H9 (cell line): ENCODE measurements at regions not wholly inside any gene's neighbourhood (a gene's known extent, or its start where the extent isn't known, plus 50 kb on each side); places are given as distances from the start of the nearest gene placed in this dataset.

Experiments
- DNase-seq: peaks from one replicate; pipeline ENCODE4 v3.0.0-alpha.2; 2017
- H2AFZ ChIP-seq: one replicate; pipeline ENCODE4 v1.6.1; 2013; ENCODE audit warnings: mild to moderate bottlenecking, low read length, control low read depth, moderate library complexity
- H2AK5ac ChIP-seq: 2 replicates; pipeline ENCODE4 v1.6.1; 2013; ENCODE audit warnings: low read length, control low read depth, mixed read lengths; ENCODE audit not compliant: insufficient read length
- H2BK120ac ChIP-seq: one replicate; pipeline ENCODE4 v1.6.1; 2013; ENCODE audit warnings: low read depth, mild to moderate bottlenecking, low read length, control low read depth, inconsistent platforms; ENCODE audit not compliant: poor library complexity, severe bottlenecking
- H2BK12ac ChIP-seq: 2 replicates; pipeline ENCODE4 v1.6.1; 2013; ENCODE audit warnings: low read length, control low read depth, mixed read lengths, low read depth; ENCODE audit not compliant: insufficient read length
- H2BK15ac ChIP-seq: 2 replicates; pipeline ENCODE4 v1.6.1; 2013; ENCODE audit warnings: low read depth, low read length, control low read depth
- H2BK20ac ChIP-seq: one replicate; pipeline ENCODE4 v1.6.1; 2013; ENCODE audit warnings: low read depth, mild to moderate bottlenecking, low read length, control low read depth, inconsistent platforms; ENCODE audit not compliant: poor library complexity, severe bottlenecking
- H2BK5ac ChIP-seq: 2 replicates; pipeline ENCODE4 v1.6.1; 2013; ENCODE audit warnings: low read length, control low read depth, mixed read lengths; ENCODE audit not compliant: insufficient read length
- H3K14ac ChIP-seq: 2 replicates; pipeline ENCODE4 v1.6.1; 2013; ENCODE audit warnings: low read length, control low read depth; ENCODE audit not compliant: insufficient read depth
- H3K18ac ChIP-seq: 2 replicates; pipeline ENCODE4 v1.6.1; 2013; ENCODE audit warnings: low read depth, mild to moderate bottlenecking, mixed read lengths, low read length, control low read depth; ENCODE audit not compliant: insufficient read length
- H3K23ac ChIP-seq: 2 replicates; pipeline ENCODE4 v1.6.1; 2013; ENCODE audit warnings: low read length, control low read depth, mixed read lengths, low read depth; ENCODE audit not compliant: insufficient read length
- H3K23me2 ChIP-seq: 2 replicates; pipeline ENCODE4 v1.6.1; 2013; ENCODE audit warnings: low read depth, mild to moderate bottlenecking, mixed read lengths, low read length, control low read depth; ENCODE audit not compliant: insufficient read length, poor library complexity, severe bottlenecking
- H3K27ac ChIP-seq: 2 replicates; pipeline ENCODE4 v1.5.1; 2013; ENCODE audit warnings: low read length, control low read depth, mixed read lengths, low read depth; ENCODE audit not compliant: insufficient read length
- H3K27me3 ChIP-seq: 2 replicates; pipeline ENCODE4 v1.6.1; 2013; ENCODE audit warnings: low read length, control low read depth, inconsistent platforms; ENCODE audit not compliant: insufficient read depth
- H3K4ac ChIP-seq: 2 replicates; pipeline ENCODE4 v1.6.1; 2013; ENCODE audit warnings: low read depth, mild to moderate bottlenecking, control low read depth, inconsistent platforms, low read length, moderate library complexity
- H3K4me1 ChIP-seq: 2 replicates; pipeline ENCODE4 v1.6.1; 2013; ENCODE audit warnings: low read length, control low read depth, inconsistent platforms; ENCODE audit not compliant: insufficient read depth
- H3K4me2 ChIP-seq: 2 replicates; pipeline ENCODE4 v1.6.1; 2013; ENCODE audit warnings: low read length, control low read depth, mixed read lengths; ENCODE audit not compliant: insufficient read length, insufficient read depth
- H3K56ac ChIP-seq: 2 replicates; pipeline ENCODE4 v1.6.1; 2013; ENCODE audit warnings: low read depth, mild to moderate bottlenecking, mixed read lengths, low read length, control low read depth; ENCODE audit not compliant: insufficient read length
- H3K79me1 ChIP-seq: 2 replicates; pipeline ENCODE4 v1.6.1; 2013; ENCODE audit warnings: low read depth, mild to moderate bottlenecking, moderate library complexity, low read length, control low read depth, inconsistent platforms; ENCODE audit not compliant: insufficient read depth, poor library complexity, severe bottlenecking
- H3K79me2 ChIP-seq: 2 replicates; pipeline ENCODE4 v1.6.1; 2013; ENCODE audit warnings: low read length, control low read depth, inconsistent platforms; ENCODE audit not compliant: insufficient read depth
- H3K9ac ChIP-seq: 2 replicates; pipeline ENCODE4 v1.6.1; 2013; ENCODE audit warnings: low read length, control low read depth, mixed read lengths; ENCODE audit not compliant: insufficient read length; ENCODE audit errors: extremely low read depth
- H3K9me3 ChIP-seq: one replicate; pipeline ENCODE4 v1.6.1; 2013; ENCODE audit warnings: low read depth, low read length, inconsistent platforms; ENCODE audit not compliant: control insufficient read depth
- H3T11ph ChIP-seq: one replicate; pipeline ENCODE4 v1.6.1; 2013; ENCODE audit warnings: mild to moderate bottlenecking, low read length, control low read depth, inconsistent platforms
- H4K20me1 ChIP-seq: one replicate; pipeline ENCODE4 v1.6.1; 2013; ENCODE audit not compliant: control insufficient read depth, insufficient read length, insufficient read depth
- H4K5ac ChIP-seq: 2 replicates; pipeline ENCODE4 v1.6.1; 2013; ENCODE audit warnings: low read depth, mild to moderate bottlenecking, mixed read lengths, low read length, control low read depth; ENCODE audit not compliant: insufficient read length
- H4K8ac ChIP-seq: replicated peaks from 2 replicates; pipeline ENCODE4 v1.6.1; 2013; ENCODE audit warnings: low read length, control low read depth, mixed read lengths, low read depth; ENCODE audit not compliant: insufficient read length
- H4K91ac ChIP-seq: 2 replicates; pipeline ENCODE4 v1.6.1; 2013; ENCODE audit warnings: low read depth, mild to moderate bottlenecking, moderate library complexity, mixed read lengths, low read length, control low read depth; ENCODE audit not compliant: insufficient read length
- H3K27ac Mint-ChIP-seq, 3 experiments: 2 replicates in 2 of 3; 3 replicates in 1 of 3; pipeline ENCODE4 v1.8.0; 2020 to 2021; ENCODE audit warnings: mixed read lengths in 3 of 3, mild to moderate bottlenecking in 1 of 3, moderate library complexity in 1 of 3
- H3K27me3 Mint-ChIP-seq: 2 replicates; pipeline ENCODE4 v1.8.0; 2021; ENCODE audit warnings: low read depth, mild to moderate bottlenecking, moderate library complexity, mixed read lengths
- H3K36me3 Mint-ChIP-seq, 3 experiments: 2 replicates in 2 of 3; 3 replicates in 1 of 3; pipeline ENCODE4 v1.8.0; 2020 to 2021; ENCODE audit warnings: low read depth in 3 of 3, mixed read lengths in 3 of 3; ENCODE audit not compliant: insufficient read depth in 1 of 3
- H3K4me1 Mint-ChIP-seq, 2 experiments: 2 replicates each; pipeline ENCODE4 v1.8.0; 2020; ENCODE audit warnings: mixed read lengths in 2 of 2
- H3K4me3 Mint-ChIP-seq, 2 experiments: 2 replicates in 1 of 2; 3 replicates in 1 of 2; pipeline ENCODE4 v1.8.0; 2020 to 2021; ENCODE audit warnings: mild to moderate bottlenecking in 2 of 2, mixed read lengths in 2 of 2, moderate library complexity in 1 of 2
- H3K9me3 Mint-ChIP-seq, 2 experiments: 2 replicates in 1 of 2; 3 replicates in 1 of 2; pipeline ENCODE4 v1.8.0; 2020; ENCODE audit warnings: mild to moderate bottlenecking in 2 of 2, mixed read lengths in 2 of 2, moderate library complexity in 1 of 2
- WGBS: extraction: QIAGEN DNeasy Blood & Tissue Kit; methylation state at CpG from one replicate; pipeline ENCODE4 v1.1.7; 2013; ENCODE audit warnings: missing lambda C conversion rate, low lambda C conversion rate, mixed read lengths; ENCODE audit not compliant: insufficient read length; ENCODE audit errors: extremely low coverage; 5-methylcytosine and 5-hydroxymethylcytosine counted together
- TF ChIP-seq, protein P1 (sequence below): fragments of 200-600 bp; sonication (generic); conservative IDR thresholded peaks from 3 replicates; pipeline ENCODE4 v1.8.0; 2021; ENCODE audit warnings: antibody characterized with exemption, mild to moderate bottlenecking

DNA sequence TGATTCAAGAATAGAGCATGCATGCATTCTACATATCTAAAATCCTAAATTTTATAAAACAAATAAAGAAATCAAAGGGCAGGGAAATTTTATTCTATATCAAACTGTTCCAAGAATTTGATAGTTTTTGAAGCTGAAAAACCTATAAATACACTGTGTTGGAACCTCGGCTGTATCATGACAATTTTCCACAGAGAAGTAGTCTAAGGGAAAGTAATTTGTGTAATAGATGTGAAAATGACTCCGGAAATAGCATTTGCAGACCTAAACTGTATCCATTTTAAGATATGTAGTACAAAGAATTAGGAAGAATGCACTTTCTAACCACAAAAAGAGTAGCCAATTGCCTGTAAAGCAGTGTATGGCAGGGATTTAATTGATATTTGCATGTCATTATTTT, 112.5 kb upstream of the WDR17 start:
- no CpG with 5 or more reads among the region's 2 CpGs for WGBS
- no peak overlapping the region for H2BK20ac ChIP-seq
- H3K4me1 ChIP-seq, result no peaks in the 10 kb centered on the region
- no peak overlapping the region for H4K8ac ChIP-seq
- no peaks in the 10 kb centered on the region for H3K27me3 ChIP-seq
- no peak overlapping the region for H2AFZ ChIP-seq
- no peak overlapping the region for H3K27ac ChIP-seq
- no peak overlapping the region for H3T11ph ChIP-seq
- Mint-ChIP-seq H3K9me3 (no peaks in the 10 kb centered on the region; a peak in 1 of 5 replicates), H3K36me3 (no peaks in the 10 kb centered on the region; a peak in 1 of 7 replicates), H3K4me3 (no peak overlapping the region), H3K27ac (no peak overlapping the region), H3K4me1 (no peaks in the 10 kb centered on the region), H3K27me3 (no peaks in the 10 kb centered on the region)
- no peaks in the 10 kb centered on the region for H3K9me3 ChIP-seq
- H3K4ac ChIP-seq, result no peak overlapping the region
- no peak overlapping the region for H3K56ac ChIP-seq
- H2BK5ac ChIP-seq, result no peak overlapping the region
- no peak overlapping the region for H3K9ac ChIP-seq
- no peak for DNase-seq
- no peak overlapping the region for H3K18ac ChIP-seq
- H4K91ac ChIP-seq, result no peak overlapping the region
- H4K5ac ChIP-seq, result no peak overlapping the region
- H3K79me1 ChIP-seq, result no peaks in the 10 kb centered on the region
- H3K4me2 ChIP-seq, result no peak overlapping the region
- TF ChIP-seq, protein P1, sequence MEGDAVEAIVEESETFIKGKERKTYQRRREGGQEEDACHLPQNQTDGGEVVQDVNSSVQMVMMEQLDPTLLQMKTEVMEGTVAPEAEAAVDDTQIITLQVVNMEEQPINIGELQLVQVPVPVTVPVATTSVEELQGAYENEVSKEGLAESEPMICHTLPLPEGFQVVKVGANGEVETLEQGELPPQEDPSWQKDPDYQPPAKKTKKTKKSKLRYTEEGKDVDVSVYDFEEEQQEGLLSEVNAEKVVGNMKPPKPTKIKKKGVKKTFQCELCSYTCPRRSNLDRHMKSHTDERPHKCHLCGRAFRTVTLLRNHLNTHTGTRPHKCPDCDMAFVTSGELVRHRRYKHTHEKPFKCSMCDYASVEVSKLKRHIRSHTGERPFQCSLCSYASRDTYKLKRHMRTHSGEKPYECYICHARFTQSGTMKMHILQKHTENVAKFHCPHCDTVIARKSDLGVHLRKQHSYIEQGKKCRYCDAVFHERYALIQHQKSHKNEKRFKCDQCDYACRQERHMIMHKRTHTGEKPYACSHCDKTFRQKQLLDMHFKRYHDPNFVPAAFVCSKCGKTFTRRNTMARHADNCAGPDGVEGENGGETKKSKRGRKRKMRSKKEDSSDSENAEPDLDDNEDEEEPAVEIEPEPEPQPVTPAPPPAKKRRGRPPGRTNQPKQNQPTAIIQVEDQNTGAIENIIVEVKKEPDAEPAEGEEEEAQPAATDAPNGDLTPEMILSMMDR, result no peak
- no peak overlapping the region for H3K23ac ChIP-seq
- no peak overlapping the region for H2BK15ac ChIP-seq
- H3K23me2 ChIP-seq, result no peaks in the 10 kb centered on the region
- H4K20me1 ChIP-seq, result no peaks in the 10 kb centered on the region
- no peak overlapping the region for H2BK12ac ChIP-seq
- no peak overlapping the region for H2BK120ac ChIP-seq
- no peaks in the 10 kb centered on the region for H3K79me2 ChIP-seq
- no peak overlapping the region for H2AK5ac ChIP-seq
- H3K14ac ChIP-seq, result no peak overlapping the region
